Muscle of arm (tissue), 1 donor: ENCODE measurements at regions not wholly inside any gene's neighbourhood (a gene's known extent, or its start where the extent isn't known, plus 50 kb on each side); places are given as distances from the start of the nearest gene placed in this dataset.

Source experiments
- DNase-seq: peaks from one replicate; pipeline ENCODE4 v3.0.0-alpha.2; 2013

DNA sequence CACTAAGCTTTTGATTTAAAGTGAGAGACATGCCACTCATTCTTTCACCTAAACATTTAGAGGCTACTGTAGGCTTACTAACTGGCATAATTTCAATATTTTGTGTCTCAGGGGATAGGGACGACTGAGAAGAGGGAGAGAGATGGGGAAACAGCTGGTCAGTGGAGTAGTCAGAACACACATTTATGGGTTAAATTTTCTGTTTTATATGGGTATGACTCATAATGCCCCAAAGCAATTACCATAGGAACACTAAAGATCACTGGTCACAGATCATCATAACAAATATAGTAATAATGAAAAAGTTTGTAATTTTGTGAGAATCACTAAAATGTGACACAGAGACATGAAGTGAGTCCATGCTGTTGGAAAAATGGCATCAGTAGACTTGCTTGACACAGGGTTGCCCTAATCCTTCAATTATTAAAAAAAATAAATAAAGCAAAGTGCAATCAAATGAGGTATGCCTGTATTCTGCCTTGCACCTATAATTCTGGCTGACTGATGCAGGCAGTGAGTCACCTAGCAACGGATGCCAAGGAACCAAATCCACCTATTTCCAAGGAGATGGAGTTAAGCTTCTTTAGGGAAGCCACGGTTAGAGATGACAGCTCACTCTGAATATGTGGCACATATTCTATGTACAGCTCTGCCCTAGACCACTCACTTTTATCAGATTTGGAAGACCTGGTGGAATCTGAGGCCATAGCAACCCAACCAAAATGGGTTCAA, 166.1 kb downstream of the MARCHF11 start:
- no peak for DNase-seq

DNA sequence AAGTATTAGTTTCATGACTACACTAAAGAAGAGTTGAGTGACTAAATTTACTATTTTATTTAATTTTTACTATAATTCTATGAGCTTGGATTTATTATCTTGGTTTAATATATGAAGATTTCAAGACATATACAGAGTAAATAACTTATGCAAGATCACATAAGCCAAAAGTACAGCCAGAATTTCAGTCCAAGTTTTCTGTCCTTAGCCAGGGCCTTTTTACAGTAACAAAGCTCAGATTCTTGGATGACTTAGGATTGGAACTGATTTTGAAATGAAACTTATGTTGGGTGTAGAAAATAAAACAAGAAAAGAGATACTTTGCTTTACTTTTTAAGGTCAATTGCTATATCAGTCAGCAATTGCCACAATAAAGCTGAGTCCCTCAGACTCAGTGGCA, 170.3 kb downstream of the MARCHF11 start:
- no peak for DNase-seq

DNA sequence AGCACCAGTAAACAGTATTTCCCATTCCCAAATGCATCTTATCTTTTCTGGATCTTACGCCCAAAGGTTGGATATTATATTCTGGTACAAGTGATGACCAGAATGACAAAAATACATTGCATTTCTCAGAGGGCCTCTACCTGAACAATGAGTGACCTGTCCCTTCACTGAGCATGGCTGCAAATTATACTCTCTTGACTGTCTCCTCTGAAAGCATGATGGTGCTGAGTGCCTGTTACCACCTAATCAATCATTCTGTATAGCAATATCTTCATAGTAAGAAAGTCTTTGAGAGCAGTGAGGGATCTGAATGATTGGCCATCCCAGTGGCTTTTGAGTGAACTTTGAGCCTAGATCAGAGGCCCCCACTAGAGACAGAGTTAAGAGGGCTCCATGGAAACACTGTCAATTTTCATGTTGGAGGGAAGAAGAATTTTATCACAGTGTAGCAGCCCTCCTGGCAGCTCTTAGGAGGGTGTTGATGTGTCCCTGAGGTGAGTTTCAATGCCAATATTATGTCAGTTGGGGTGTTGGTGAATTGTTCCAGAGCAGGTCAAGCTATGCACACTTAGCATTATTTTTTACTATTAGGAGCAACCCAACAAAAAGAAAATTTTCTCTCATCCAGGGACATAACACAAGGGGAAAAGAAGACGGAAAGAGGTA, 171.7 kb downstream of the MARCHF11 start:
- no peak for DNase-seq

DNA sequence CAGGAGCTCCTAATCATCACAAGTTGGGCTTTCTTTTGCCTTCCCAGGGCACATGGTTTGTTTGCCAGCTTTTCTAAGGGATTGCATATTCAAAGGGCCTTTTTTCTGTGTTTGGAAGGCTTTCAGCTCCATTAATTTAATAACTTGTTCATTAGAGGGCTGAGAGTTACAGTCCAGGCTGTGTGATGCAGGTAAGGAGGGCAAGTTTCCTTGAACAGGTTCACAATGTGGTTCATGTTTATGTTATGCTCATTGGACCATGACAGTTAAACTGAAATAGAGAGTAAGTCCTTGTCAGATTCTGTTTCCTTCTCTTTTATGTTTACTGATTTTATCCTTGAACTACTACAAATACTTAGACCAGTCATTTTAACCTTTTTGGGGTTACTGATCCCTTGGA, 174.4 kb downstream of the MARCHF11 start:
- no peak for DNase-seq

DNA sequence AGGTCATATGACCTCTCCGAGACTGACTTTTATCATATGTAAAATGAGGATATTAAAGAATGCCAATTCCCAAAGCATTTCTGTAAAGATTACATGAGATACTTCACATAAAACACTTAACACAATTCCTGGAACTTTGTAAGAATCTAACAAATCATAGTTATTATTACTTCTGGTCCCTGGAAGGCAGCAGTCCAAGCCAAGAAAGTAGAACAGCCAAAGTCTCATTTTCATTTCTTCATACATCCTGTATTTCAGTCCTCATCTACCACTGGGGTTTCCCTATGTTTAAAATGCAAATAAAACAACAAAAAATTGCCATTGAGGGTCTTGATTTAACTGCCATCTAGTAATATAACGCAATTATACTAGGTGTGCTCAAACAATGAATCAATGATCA, 179.5 kb downstream of the MARCHF11 start:
- DNase-seq: peak; percentile 39

DNA sequence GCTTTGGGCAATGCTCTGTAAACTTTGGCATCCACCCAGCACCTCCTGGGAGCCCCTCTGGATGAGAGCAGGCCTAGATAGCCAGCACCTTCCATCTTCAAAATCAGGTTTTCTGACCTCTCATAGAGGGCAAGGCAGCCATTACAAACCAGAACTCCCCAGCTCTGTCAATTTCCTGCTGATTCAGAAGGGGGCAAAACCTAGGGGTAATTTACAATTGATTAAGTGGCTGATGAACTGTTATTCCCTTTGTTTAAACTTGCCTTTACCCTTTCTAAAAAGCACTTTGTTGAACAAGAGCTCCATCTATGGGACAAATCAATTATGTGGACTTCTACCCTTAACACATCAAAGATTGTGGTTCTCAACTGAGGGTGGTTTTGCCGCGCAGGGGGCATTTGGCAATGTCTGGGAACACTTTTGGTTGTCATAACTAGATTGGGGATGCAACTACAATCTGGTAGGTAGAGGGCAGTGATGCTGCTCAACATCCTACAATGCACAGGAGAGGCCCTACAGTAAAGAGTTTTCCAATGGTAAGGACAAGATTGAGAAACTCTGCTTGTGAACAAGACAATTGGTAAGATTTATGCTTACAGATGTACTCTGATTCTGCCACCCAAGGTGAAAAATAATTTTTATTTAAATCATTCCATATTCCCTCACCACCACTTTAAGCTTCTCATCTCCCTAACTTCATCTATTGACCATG, 184.1 kb downstream of the MARCHF11 start:
- DNase-seq: no peak

DNA sequence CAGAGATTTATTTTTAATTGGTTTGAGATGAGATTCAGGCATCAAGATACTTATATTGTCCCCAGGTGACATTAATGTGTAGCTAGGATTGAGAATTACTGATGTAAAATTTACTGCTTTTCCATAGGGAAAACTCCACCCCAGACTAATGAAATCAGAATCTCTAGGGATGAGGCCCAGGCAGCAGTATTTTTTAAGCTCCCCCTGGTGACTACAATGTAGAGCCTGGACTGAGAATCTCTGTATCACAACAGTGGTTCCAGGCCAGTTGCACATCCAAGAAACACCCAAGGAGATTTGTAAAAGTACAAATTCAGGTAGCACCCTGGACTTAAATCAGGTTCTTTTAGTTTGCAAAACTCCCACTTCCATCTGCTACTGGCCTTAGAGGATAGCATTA, 185.7 kb downstream of the MARCHF11 start:
- no peak for DNase-seq

DNA sequence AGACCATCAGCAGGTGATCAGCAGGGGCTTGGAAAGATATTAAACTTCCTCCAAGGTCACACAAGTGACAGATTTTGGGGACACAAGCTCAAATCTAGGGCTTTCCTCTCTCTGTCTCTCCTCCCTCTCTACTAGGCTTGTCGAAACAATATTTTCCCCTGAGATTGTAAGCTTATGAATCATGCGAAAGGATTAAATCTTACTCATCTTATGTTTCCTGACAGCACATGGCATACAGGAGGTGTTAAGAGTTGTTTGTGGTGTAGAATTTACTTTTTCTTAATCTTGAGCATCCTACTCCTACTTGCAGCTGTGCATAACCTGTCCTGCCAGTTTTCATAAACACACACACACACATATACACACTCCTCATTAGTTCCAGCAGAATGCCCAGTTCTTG, 186.3 kb downstream of the MARCHF11 start:
- no peak for DNase-seq

DNA sequence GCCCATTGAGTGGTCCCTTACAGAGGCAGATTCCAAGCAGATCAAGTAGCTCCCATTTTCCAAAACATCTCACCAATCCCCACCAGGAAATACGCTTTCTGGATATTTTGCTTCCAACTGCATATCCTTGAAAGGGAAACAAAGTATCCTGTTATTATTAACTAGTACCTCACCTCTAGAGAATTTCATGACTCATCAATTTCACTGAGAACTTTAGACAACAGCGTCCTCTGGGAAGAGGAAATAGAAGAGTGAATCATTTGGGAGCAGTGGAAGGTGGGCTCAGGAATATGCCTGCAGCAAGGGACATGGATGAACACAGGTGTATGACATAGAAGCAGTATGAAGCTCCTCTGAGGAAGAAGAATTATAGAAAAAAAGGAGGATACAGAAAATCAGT, 186.7 kb downstream of the MARCHF11 start:
- no peak for DNase-seq

DNA sequence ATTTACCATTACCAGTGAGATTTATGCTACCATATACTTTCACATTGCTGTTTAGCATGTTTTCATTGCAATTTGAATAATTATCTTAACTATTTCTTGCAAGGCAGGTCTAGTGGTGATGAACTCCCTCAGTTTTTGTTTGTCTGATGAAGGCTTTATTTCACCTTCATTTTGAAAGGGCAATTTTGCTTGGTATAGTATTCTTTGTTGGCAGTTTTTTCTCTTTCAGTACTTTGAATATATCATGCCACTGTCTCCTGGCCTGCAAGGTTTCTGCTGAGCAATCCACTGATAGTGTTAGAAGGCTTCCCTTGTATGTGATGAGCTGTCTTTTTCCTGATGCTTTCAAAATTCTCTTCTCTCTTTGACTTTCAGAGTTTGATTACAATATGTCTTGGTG, 188.0 kb downstream of the MARCHF11 start:
- DNase-seq: no peak
